ENCODE measurements at regions not wholly inside any gene's neighbourhood (a gene's known extent, or its start where the extent isn't known, plus 50 kb on each side); places are given as distances from the start of the nearest gene placed in this dataset.

GRCh38 chr1:78792756-78793155 lies 143.1 kb downstream of the IFI44 start:
- no peaks in the 10 kb centered on the region for H3K79me2 ChIP-seq (ENCODE audit: control insufficient read depth, insufficient read depth, low read length)
- no peak overlapping the region for H3K9ac ChIP-seq (ENCODE audit: low read length)
- no peak overlapping the region for H2AK5ac ChIP-seq (ENCODE audit: low read length)
- H3K27ac ChIP-seq (ENCODE audit: low read depth, low read length) = no peak overlapping the region
- no peaks in the 10 kb centered on the region for H3K4me1 ChIP-seq (ENCODE audit: control insufficient read depth, low read depth, low read length)
- H3K23ac ChIP-seq (ENCODE audit: low read length) = no peak overlapping the region
- H3K4me3 ChIP-seq (ENCODE audit: low read length) = no peak overlapping the region
- H4K8ac ChIP-seq (ENCODE audit: low read depth, low read length) = no peak overlapping the region
- H3K79me1 ChIP-seq (ENCODE audit: low read length) = no peaks in the 10 kb centered on the region
- H2BK5ac ChIP-seq (ENCODE audit: low read length) = no peak overlapping the region
- no peak overlapping the region for H2BK120ac ChIP-seq (ENCODE audit: low read depth, low read length)
- no peak overlapping the region for H4K5ac ChIP-seq (ENCODE audit: low read length)
- no peak overlapping the region for H3K4me2 ChIP-seq (ENCODE audit: low read length)
- H3K27me3 ChIP-seq (ENCODE audit: insufficient read depth, low read length, poor library complexity) = no peaks in the 10 kb centered on the region
- no peaks in the 10 kb centered on the region for H3K36me3 ChIP-seq (ENCODE audit: control insufficient read depth, insufficient read depth, low read length)
- no CpG with 5 or more reads among the region's 1 CpG for WGBS (ENCODE audit: extremely low coverage, insufficient coverage, low lambda C conversion rate)
- H3K4ac ChIP-seq (ENCODE audit: low read depth, low read length) = no peak overlapping the region
- no peak overlapping the region for H3K56ac ChIP-seq (ENCODE audit: low read length)
- no peak for DNase-seq
- H2BK15ac ChIP-seq (replicated peaks; ENCODE audit: low read depth) = no peak overlapping the region
- H3K18ac ChIP-seq (ENCODE audit: low read length) = no peak overlapping the region

- H3K23ac ChIP-seq (ENCODE audit: low read length) = no peak overlapping the region
- no peaks in the 10 kb centered on the region for H3K4me1 ChIP-seq (ENCODE audit: control insufficient read depth, low read depth, low read length)
- no peak overlapping the region for H3K4ac ChIP-seq (ENCODE audit: low read depth, low read length)
- no peaks in the 10 kb centered on the region for H3K79me2 ChIP-seq (ENCODE audit: control insufficient read depth, insufficient read depth, low read length)
- H3K4me3 ChIP-seq (ENCODE audit: low read length) = no peak overlapping the region
- no peak overlapping the region for H4K5ac ChIP-seq (ENCODE audit: low read length)
- no CpG with 5 or more reads among the region's 3 CpGs for WGBS (ENCODE audit: extremely low coverage, insufficient coverage, low lambda C conversion rate)
- DNase-seq = no peak
- H3K36me3 ChIP-seq (ENCODE audit: control insufficient read depth, insufficient read depth, low read length) = no peaks in the 10 kb centered on the region
- no peak overlapping the region for H2BK15ac ChIP-seq (replicated peaks; ENCODE audit: low read depth)
- H2BK120ac ChIP-seq (ENCODE audit: low read depth, low read length) = no peak overlapping the region
- no peaks in the 10 kb centered on the region for H3K79me1 ChIP-seq (ENCODE audit: low read length)
- no peak overlapping the region for H2BK5ac ChIP-seq (ENCODE audit: low read length)
- H3K18ac ChIP-seq (ENCODE audit: low read length) = no peak overlapping the region
- H4K8ac ChIP-seq (ENCODE audit: low read depth, low read length) = no peak overlapping the region
- no peak overlapping the region for H2AK5ac ChIP-seq (ENCODE audit: low read length)
- H3K4me2 ChIP-seq (ENCODE audit: low read length) = no peak overlapping the region
- no peaks in the 10 kb centered on the region for H3K27me3 ChIP-seq (ENCODE audit: insufficient read depth, low read length, poor library complexity)
- no peak overlapping the region for H3K56ac ChIP-seq (ENCODE audit: low read length)
- H3K27ac ChIP-seq (ENCODE audit: low read depth, low read length) = no peak overlapping the region
- no peak overlapping the region for H3K9ac ChIP-seq (ENCODE audit: low read length)
Measured at GRCh38 chr1:78797108-78797781, 147.6 kb downstream of the IFI44 start.

GRCh38 chr1:78799926-78800325 lies 150.3 kb downstream of the IFI44 start:
- no peak overlapping the region for H4K8ac ChIP-seq (ENCODE audit: low read depth, low read length)
- no peak overlapping the region for H3K23ac ChIP-seq (ENCODE audit: low read length)
- no peaks in the 10 kb centered on the region for H3K4me1 ChIP-seq (ENCODE audit: control insufficient read depth, low read depth, low read length)
- H3K18ac ChIP-seq (ENCODE audit: low read length) = no peak overlapping the region
- no peaks in the 10 kb centered on the region for H3K27me3 ChIP-seq (ENCODE audit: insufficient read depth, low read length, poor library complexity)
- no peaks in the 10 kb centered on the region for H3K36me3 ChIP-seq (ENCODE audit: control insufficient read depth, insufficient read depth, low read length)
- no peak overlapping the region for H2BK120ac ChIP-seq (ENCODE audit: low read depth, low read length)
- H3K79me1 ChIP-seq (ENCODE audit: low read length) = no peaks in the 10 kb centered on the region
- H3K4ac ChIP-seq (ENCODE audit: low read depth, low read length) = no peak overlapping the region
- H3K56ac ChIP-seq (ENCODE audit: low read length) = no peak overlapping the region
- H2BK5ac ChIP-seq (ENCODE audit: low read length) = no peak overlapping the region
- H2AK5ac ChIP-seq (ENCODE audit: low read length) = no peak overlapping the region
- no peak overlapping the region for H3K4me2 ChIP-seq (ENCODE audit: low read length)
- H3K27ac ChIP-seq (ENCODE audit: low read depth, low read length) = no peak overlapping the region
- no peak for DNase-seq
- H3K4me3 ChIP-seq (ENCODE audit: low read length) = no peak overlapping the region
- no peak overlapping the region for H4K5ac ChIP-seq (ENCODE audit: low read length)
- H2BK15ac ChIP-seq (replicated peaks; ENCODE audit: low read depth) = no peak overlapping the region
- no CpG with 5 or more reads among the region's 1 CpG for WGBS (ENCODE audit: extremely low coverage, insufficient coverage, low lambda C conversion rate)
- H3K79me2 ChIP-seq (ENCODE audit: control insufficient read depth, insufficient read depth, low read length) = no peaks in the 10 kb centered on the region
- H3K9ac ChIP-seq (ENCODE audit: low read length) = no peak overlapping the region

- DNase-seq = no peak
- Histone ChIP-seq H3K4me3 (ENCODE audit: low read length) (no peak overlapping the region), H3K4me1 (ENCODE audit: control insufficient read depth, low read depth, low read length) (no peaks in the 10 kb centered on the region), H3K36me3 (ENCODE audit: control insufficient read depth, insufficient read depth, low read length) (no peaks in the 10 kb centered on the region), H3K18ac (ENCODE audit: low read length) (no peak overlapping the region), H3K4ac (ENCODE audit: low read depth, low read length) (no peak overlapping the region), H3K9ac (ENCODE audit: low read length) (no peak overlapping the region), H3K27ac (ENCODE audit: low read depth, low read length) (no peak overlapping the region), H3K79me1 (ENCODE audit: low read length) (no peaks in the 10 kb centered on the region), H3K4me2 (ENCODE audit: low read length) (no peak overlapping the region), H3K79me2 (ENCODE audit: control insufficient read depth, insufficient read depth, low read length) (no peaks in the 10 kb centered on the region), H2AK5ac (ENCODE audit: low read length) (no peak overlapping the region), H3K56ac (ENCODE audit: low read length) (no peak overlapping the region), H3K23ac (ENCODE audit: low read length) (no peak overlapping the region), H4K8ac (ENCODE audit: low read depth, low read length) (no peak overlapping the region), H2BK120ac (ENCODE audit: low read depth, low read length) (no peak overlapping the region), H2BK15ac (replicated peaks; ENCODE audit: low read depth) (no peak overlapping the region), H4K5ac (ENCODE audit: low read length) (no peak overlapping the region), H3K27me3 (ENCODE audit: insufficient read depth, low read length, poor library complexity) (no peaks in the 10 kb centered on the region), H2BK5ac (ENCODE audit: low read length) (no peak overlapping the region)
- no CpG with 5 or more reads among the region's 1 CpG for WGBS (ENCODE audit: extremely low coverage, insufficient coverage, low lambda C conversion rate)
Measured at GRCh38 chr1:78814176-78814575, 164.5 kb downstream of the IFI44 start.

- Histone ChIP-seq H3K79me2 (ENCODE audit: control insufficient read depth, insufficient read depth, low read length) (no peaks in the 10 kb centered on the region), H3K9ac (ENCODE audit: low read length) (no peak overlapping the region), H3K79me1 (ENCODE audit: low read length) (no peaks in the 10 kb centered on the region), H3K56ac (ENCODE audit: low read length) (no peak overlapping the region), H3K36me3 (ENCODE audit: control insufficient read depth, insufficient read depth, low read length) (no peaks in the 10 kb centered on the region), H3K27me3 (ENCODE audit: insufficient read depth, low read length, poor library complexity) (no peaks in the 10 kb centered on the region), H2BK120ac (ENCODE audit: low read depth, low read length) (no peak overlapping the region), H2BK15ac (replicated peaks; ENCODE audit: low read depth) (no peak overlapping the region), H4K8ac (ENCODE audit: low read depth, low read length) (no peak overlapping the region), H3K23ac (ENCODE audit: low read length) (no peak overlapping the region), H3K27ac (ENCODE audit: low read depth, low read length) (no peak overlapping the region), H2AK5ac (ENCODE audit: low read length) (no peak overlapping the region), H2BK5ac (ENCODE audit: low read length) (no peak overlapping the region), H3K18ac (ENCODE audit: low read length) (no peak overlapping the region), H3K4me1 (ENCODE audit: control insufficient read depth, low read depth, low read length) (no peaks in the 10 kb centered on the region), H3K4ac (ENCODE audit: low read depth, low read length) (no peak overlapping the region), H3K4me3 (ENCODE audit: low read length) (no peak overlapping the region), H3K4me2 (ENCODE audit: low read length) (no peak overlapping the region), H4K5ac (ENCODE audit: low read length) (no peak overlapping the region)
- DNase-seq = no peak
- WGBS (ENCODE audit: extremely low coverage, insufficient coverage, low lambda C conversion rate) = no CpG with 5 or more reads among the region's 2 CpGs
Measured at GRCh38 chr1:78825561-78825960, 175.9 kb downstream of the IFI44 start.

GRCh38 chr1:78829644-78830043 lies 176.9 kb downstream of the ADGRL4 start:
- Histone ChIP-seq H3K4me3 (ENCODE audit: low read length) (no peak overlapping the region), H3K27ac (ENCODE audit: low read depth, low read length) (no peak overlapping the region), H3K36me3 (ENCODE audit: control insufficient read depth, insufficient read depth, low read length) (no peaks in the 10 kb centered on the region)

More at GRCh38 chr1:78829644-78830043, 176.9 kb downstream of the ADGRL4 start:
- Histone ChIP-seq H3K27me3 (ENCODE audit: insufficient read depth, low read length, poor library complexity) (no peaks in the 10 kb centered on the region), H4K5ac (ENCODE audit: low read length) (no peak overlapping the region), H3K9ac (ENCODE audit: low read length) (no peak overlapping the region), H2BK15ac (replicated peaks; ENCODE audit: low read depth) (no peak overlapping the region), H2BK120ac (ENCODE audit: low read depth, low read length) (no peak overlapping the region), H3K23ac (ENCODE audit: low read length) (no peak overlapping the region), H3K4ac (ENCODE audit: low read depth, low read length) (no peak overlapping the region), H3K79me1 (ENCODE audit: low read length) (no peaks in the 10 kb centered on the region), H4K8ac (ENCODE audit: low read depth, low read length) (no peak overlapping the region), H2BK5ac (ENCODE audit: low read length) (no peak overlapping the region), H3K56ac (ENCODE audit: low read length) (no peak overlapping the region), H3K18ac (ENCODE audit: low read length) (no peak overlapping the region), H2AK5ac (ENCODE audit: low read length) (no peak overlapping the region), H3K4me1 (ENCODE audit: control insufficient read depth, low read depth, low read length) (no peaks in the 10 kb centered on the region), H3K4me2 (ENCODE audit: low read length) (no peak overlapping the region), H3K79me2 (ENCODE audit: control insufficient read depth, insufficient read depth, low read length) (no peaks in the 10 kb centered on the region)
- DNase-seq = no peak
- no CpG with 5 or more reads among the region's 4 CpGs for WGBS (ENCODE audit: extremely low coverage, insufficient coverage, low lambda C conversion rate)

Measured in mesendoderm (in vitro differentiated cells).